ENCODE measurements at regions not wholly inside any gene's neighbourhood (a gene's known extent, or its start where the extent isn't known, plus 50 kb on each side); places are given as distances from the start of the nearest gene placed in this dataset.

DNA sequence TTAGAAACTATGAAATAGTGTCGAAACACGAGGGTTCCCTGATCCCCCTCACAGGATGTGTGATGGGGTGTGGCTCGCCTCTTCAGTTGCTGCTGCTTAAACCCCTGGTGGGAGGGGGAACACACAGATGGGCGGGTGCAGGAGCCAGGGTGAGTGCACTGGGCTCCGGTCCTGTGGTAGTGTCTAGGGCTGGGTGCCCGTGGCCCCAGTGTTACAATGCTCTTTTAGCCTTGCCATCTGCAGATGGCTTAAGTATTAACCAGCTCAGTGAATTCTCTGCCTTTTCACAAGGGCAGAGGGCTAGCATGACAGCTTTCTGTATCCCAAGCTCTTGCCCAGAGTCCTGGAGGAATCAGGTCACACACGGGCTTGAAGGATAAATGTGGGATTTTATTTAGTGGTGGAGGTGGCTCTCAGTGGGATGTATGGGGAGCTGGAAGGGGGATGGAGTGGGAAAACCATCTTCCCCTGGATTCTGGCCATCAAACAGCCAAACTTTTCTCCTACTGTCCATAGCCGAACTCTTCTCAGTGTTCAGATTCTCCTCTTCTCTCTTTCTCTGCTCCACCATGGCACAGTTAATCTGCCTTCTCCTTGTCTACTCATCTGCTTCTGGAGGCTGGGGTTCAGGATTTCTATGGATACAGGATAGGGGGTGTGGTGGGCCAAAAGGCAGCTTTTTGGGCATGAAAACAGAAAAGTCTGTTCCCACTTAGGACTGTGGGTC is 659.0 kb downstream of the EPM2A start:
- peaks cover 0 to 3% of the 10 kb centered on the region in 2 experiments; a peak in 2 of 4 replicates for H3K4me1 Mint-ChIP-seq
- no peak for DNase-seq
- Histone ChIP-seq H3K9me3 (ENCODE audit: control insufficient read depth, low read depth, low read length) (no peaks in the 10 kb centered on the region), H2BK15ac (ENCODE audit: low read depth, low read length) (no peak overlapping the region), H4K20me1 (ENCODE audit: control insufficient read depth, insufficient read depth, insufficient read length) (no peaks in the 10 kb centered on the region), H2BK5ac (ENCODE audit: insufficient read length, low read length) (no peak overlapping the region), H3K79me1 (ENCODE audit: insufficient read depth, low read depth, low read length, poor library complexity, severe bottlenecking) (no peaks in the 10 kb centered on the region), H3T11ph (ENCODE audit: low read length) (no peak overlapping the region), H4K5ac (ENCODE audit: insufficient read length, low read depth, low read length) (no peak overlapping the region), H3K23ac (ENCODE audit: insufficient read length, low read depth, low read length) (no peak overlapping the region), H3K27ac (ENCODE audit: insufficient read length, low read depth, low read length) (no peak overlapping the region), H3K18ac (ENCODE audit: insufficient read length, low read depth, low read length) (no peak overlapping the region), H3K4me2 (ENCODE audit: insufficient read depth, insufficient read length, low read length) (no peak overlapping the region), H3K27me3 (ENCODE audit: insufficient read depth, low read length) (no peaks in the 10 kb centered on the region), H2BK120ac (ENCODE audit: low read depth, low read length, poor library complexity, severe bottlenecking) (no peak overlapping the region), H3K14ac (ENCODE audit: insufficient read depth, low read length) (no peak overlapping the region), H2AK5ac (ENCODE audit: insufficient read length, low read length) (no peak overlapping the region), H3K4ac (ENCODE audit: low read depth, low read length) (no peak overlapping the region), H4K91ac (ENCODE audit: insufficient read length, low read depth, low read length) (no peak overlapping the region), H3K23me2 (ENCODE audit: insufficient read length, low read depth, low read length, poor library complexity, severe bottlenecking) (no peaks in the 10 kb centered on the region), H2BK12ac (ENCODE audit: insufficient read length, low read depth, low read length) (no peak overlapping the region), H2AFZ (ENCODE audit: low read length) (no peak overlapping the region), H3K79me2 (ENCODE audit: insufficient read depth, low read length) (no peaks in the 10 kb centered on the region), H4K8ac (replicated peaks; ENCODE audit: insufficient read length, low read depth, low read length) (no peak overlapping the region), H3K56ac (ENCODE audit: insufficient read length, low read depth, low read length) (no peak overlapping the region), H3K9ac (ENCODE audit: extremely low read depth, insufficient read length, low read length) (no peak overlapping the region), H2BK20ac (ENCODE audit: low read depth, low read length, poor library complexity, severe bottlenecking) (no peak overlapping the region), H3K4me1 (ENCODE audit: insufficient read depth, low read length) (no peaks in the 10 kb centered on the region)
- no CpG with 5 or more reads among the region's 8 CpGs for WGBS (ENCODE audit: extremely low coverage, insufficient read length, low lambda C conversion rate)
- no peaks in the 10 kb centered on the region for H3K36me3 Mint-ChIP-seq (ENCODE audit: insufficient read depth in 1 of 3, low read depth in 3 of 3)
- H3K9me3 Mint-ChIP-seq = no peaks in the 10 kb centered on the region; a peak in 2 of 5 replicates
- H3K4me3 Mint-ChIP-seq = no peak overlapping the region
- H3K27me3 Mint-ChIP-seq (ENCODE audit: low read depth) = peaks cover 1% of the 10 kb centered on the region; the same call in 1 of the 2 replicates
- H3K27ac Mint-ChIP-seq = peak overlapping the region in 1 of 3 experiments; percentile 94; a peak in 1 of 7 replicates
- TF ChIP-seq, protein P1, sequence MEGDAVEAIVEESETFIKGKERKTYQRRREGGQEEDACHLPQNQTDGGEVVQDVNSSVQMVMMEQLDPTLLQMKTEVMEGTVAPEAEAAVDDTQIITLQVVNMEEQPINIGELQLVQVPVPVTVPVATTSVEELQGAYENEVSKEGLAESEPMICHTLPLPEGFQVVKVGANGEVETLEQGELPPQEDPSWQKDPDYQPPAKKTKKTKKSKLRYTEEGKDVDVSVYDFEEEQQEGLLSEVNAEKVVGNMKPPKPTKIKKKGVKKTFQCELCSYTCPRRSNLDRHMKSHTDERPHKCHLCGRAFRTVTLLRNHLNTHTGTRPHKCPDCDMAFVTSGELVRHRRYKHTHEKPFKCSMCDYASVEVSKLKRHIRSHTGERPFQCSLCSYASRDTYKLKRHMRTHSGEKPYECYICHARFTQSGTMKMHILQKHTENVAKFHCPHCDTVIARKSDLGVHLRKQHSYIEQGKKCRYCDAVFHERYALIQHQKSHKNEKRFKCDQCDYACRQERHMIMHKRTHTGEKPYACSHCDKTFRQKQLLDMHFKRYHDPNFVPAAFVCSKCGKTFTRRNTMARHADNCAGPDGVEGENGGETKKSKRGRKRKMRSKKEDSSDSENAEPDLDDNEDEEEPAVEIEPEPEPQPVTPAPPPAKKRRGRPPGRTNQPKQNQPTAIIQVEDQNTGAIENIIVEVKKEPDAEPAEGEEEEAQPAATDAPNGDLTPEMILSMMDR (conservative IDR thresholded peaks at IDR 0.05) = no peak

All from H9 (cell line).